Hepatocyte (in vitro differentiated cells): ENCODE measurements at regions not wholly inside any gene's neighbourhood (a gene's known extent, or its start where the extent isn't known, plus 50 kb on each side); places are given as distances from the start of the nearest gene placed in this dataset.
"Not testable (repeated sequence)": the region's sequence is repeated elsewhere in the genome, so short reads cannot be mapped to it uniquely, and the experiment has no call there.

ENCODE experiments used
- DNase-seq: peaks from one replicate; pipeline ENCODE4 v3.0.0-alpha.2; 2016; ENCODE audit warnings: low spot score
- H2AFZ ChIP-seq: fragments of 200-600 bp; sonication (generic); 2 replicates; pipeline ENCODE4 v1.6.0; 2016; ENCODE audit warnings: antibody characterized with exemption, mild to moderate bottlenecking
- H3K27ac ChIP-seq: fragments of 200-600 bp; sonication (generic); 2 replicates; pipeline ENCODE4 v1.5.1; 2016; ENCODE audit warnings: mild to moderate bottlenecking
- H3K27me3 ChIP-seq: fragments of 200-600 bp; sonication (generic); 2 replicates; pipeline ENCODE4 v1.6.1; 2016
- H3K36me3 ChIP-seq: fragments of 200-600 bp; sonication (generic); replicated peaks from 2 replicates; pipeline ENCODE4 v1.5.1; 2016; ENCODE audit warnings: low read depth; ENCODE audit not compliant: insufficient read depth
- H3K4me1 ChIP-seq: fragments of 200-600 bp; sonication (generic); 2 replicates; pipeline ENCODE4 v1.5.1; 2016; ENCODE audit warnings: mild to moderate bottlenecking, moderate library complexity; ENCODE audit not compliant: insufficient read depth
- H3K4me2 ChIP-seq: fragments of 200-600 bp; sonication (generic); 2 replicates; pipeline ENCODE4 v1.6.0; 2016
- H3K4me3 ChIP-seq: fragments of 200-600 bp; sonication (generic); 2 replicates; pipeline ENCODE4 v1.5.1; 2016; ENCODE audit warnings: mild to moderate bottlenecking
- H3K79me2 ChIP-seq: fragments of 200-600 bp; sonication (generic); 2 replicates; pipeline ENCODE4 v1.6.0; 2017; ENCODE audit warnings: mild to moderate bottlenecking
- H3K9me2 ChIP-seq: fragments of 200-600 bp; sonication (generic); replicated peaks from 2 replicates; pipeline ENCODE4 v1.6.0; 2017; ENCODE audit warnings: mild to moderate bottlenecking; ENCODE audit not compliant: insufficient read depth
- H3K9me3 ChIP-seq: fragments of 200-600 bp; sonication (generic); 2 replicates; pipeline ENCODE4 v1.5.1; 2016; ENCODE audit warnings: low read depth, mild to moderate bottlenecking
- H4K20me1 ChIP-seq: fragments of 200-600 bp; sonication (generic); 2 replicates; pipeline ENCODE4 v1.6.0; 2016; ENCODE audit warnings: mild to moderate bottlenecking; ENCODE audit not compliant: insufficient read depth, poor library complexity, severe bottlenecking
- EZH2 ChIP-seq: fragments of 200-600 bp; sonication (generic); IDR thresholded peaks from 2 replicates; pipeline ENCODE4 v1.6.1; 2016; ENCODE audit warnings: antibody characterized with exemption, mild to moderate bottlenecking, borderline replicate concordance
- EZH2phosphoT487 ChIP-seq: fragments of 200-600 bp; sonication (generic); IDR thresholded peaks from one replicate; pipeline ENCODE4 v1.6.1; 2018; ENCODE audit warnings: antibody characterized with exemption, mild to moderate bottlenecking, low read depth, moderate library complexity; ENCODE audit not compliant: unreplicated experiment, severe bottlenecking
- WGBS: methylation state at CpG from one replicate; pipeline ENCODE4 v1.1.6; 2016; ENCODE audit warnings: low lambda C conversion rate; ENCODE audit errors: missing lambda C conversion rate; 5-methylcytosine and 5-hydroxymethylcytosine counted together
- TF ChIP-seq, protein P1 (sequence below): fragments of 200-600 bp; sonication (generic); IDR thresholded peaks from 2 replicates; pipeline ENCODE4 v1.5.1; 2016; ENCODE audit warnings: antibody characterized with exemption, mild to moderate bottlenecking; ENCODE audit not compliant: poor library complexity

- TF ChIP-seq, protein P1, sequence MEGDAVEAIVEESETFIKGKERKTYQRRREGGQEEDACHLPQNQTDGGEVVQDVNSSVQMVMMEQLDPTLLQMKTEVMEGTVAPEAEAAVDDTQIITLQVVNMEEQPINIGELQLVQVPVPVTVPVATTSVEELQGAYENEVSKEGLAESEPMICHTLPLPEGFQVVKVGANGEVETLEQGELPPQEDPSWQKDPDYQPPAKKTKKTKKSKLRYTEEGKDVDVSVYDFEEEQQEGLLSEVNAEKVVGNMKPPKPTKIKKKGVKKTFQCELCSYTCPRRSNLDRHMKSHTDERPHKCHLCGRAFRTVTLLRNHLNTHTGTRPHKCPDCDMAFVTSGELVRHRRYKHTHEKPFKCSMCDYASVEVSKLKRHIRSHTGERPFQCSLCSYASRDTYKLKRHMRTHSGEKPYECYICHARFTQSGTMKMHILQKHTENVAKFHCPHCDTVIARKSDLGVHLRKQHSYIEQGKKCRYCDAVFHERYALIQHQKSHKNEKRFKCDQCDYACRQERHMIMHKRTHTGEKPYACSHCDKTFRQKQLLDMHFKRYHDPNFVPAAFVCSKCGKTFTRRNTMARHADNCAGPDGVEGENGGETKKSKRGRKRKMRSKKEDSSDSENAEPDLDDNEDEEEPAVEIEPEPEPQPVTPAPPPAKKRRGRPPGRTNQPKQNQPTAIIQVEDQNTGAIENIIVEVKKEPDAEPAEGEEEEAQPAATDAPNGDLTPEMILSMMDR = no peak
- TF ChIP-seq EZH2 (no peak), EZH2phosphoT487 (no peak)
- Histone ChIP-seq H3K4me3 (no peak overlapping the region), H3K27ac (peak overlapping the region; percentile 94), H3K36me3 (no peaks in the 10 kb centered on the region), H3K79me2 (no peaks in the 10 kb centered on the region), H4K20me1 (no peaks in the 10 kb centered on the region), H3K4me1 (peaks cover 79% of the 10 kb centered on the region), H3K9me2 (no peaks in the 10 kb centered on the region), H2AFZ (peak overlapping the region; percentile 13), H3K27me3 (no peaks in the 10 kb centered on the region), H3K4me2 (peak overlapping the region; percentile 68), H3K9me3 (no peaks in the 10 kb centered on the region)
- 53% methylated on average over 6 of the region's 6 CpGs for WGBS
- no peak for DNase-seq
Observed at GRCh38 chr20:53867741-53868351, 202.5 kb downstream of the BCAS1 start.

DNA sequence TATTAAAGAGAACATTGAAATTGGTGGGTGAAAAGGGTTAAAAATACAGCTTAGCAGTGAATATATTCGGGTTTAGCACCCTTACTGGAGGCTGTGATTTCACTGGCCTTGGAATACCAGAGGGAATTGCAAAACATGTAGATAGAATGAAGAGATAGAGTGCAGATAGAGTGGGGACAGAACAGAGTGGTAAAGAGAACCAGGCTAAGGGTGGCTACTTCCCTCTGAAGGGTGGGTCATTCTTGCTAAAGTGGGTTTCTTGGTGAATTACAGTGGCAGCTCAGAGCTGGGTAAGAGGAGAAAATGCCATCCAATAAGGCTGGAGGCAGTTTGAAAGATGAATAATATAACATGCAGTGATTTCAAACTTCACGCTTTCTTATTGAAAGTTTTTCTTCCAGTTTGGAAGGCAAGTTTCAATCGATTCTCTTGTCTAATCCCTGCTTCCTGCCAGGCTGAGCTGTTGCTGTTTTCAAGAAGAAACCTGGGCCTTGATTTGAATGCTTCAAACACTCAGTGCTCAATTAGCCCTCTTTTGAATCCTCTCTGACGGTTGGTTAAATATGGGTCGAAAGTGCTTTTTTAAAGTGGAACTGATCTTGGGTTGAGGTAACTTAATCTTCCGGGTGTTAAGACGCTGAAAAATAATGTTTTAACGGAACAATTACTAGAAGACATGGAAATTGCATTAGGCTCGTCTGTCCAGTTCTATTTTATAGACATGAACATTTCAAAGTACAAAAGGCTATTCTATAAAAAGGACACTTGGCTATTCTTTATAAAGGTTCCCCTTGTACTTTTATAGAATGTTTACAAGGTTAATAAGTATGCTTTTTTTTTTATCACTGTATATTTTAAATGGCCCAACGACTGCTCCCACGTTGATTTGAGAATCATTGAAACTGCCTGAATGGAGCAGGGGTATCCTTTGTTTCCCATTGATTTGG is 203.3 kb downstream of the BCAS1 start:
- TF ChIP-seq EZH2 = no peak
- TF ChIP-seq, protein P1 = no peak
- no peak for TF ChIP-seq EZH2phosphoT487
- DNase-seq = no peak
- Histone ChIP-seq H3K4me2 (peak overlapping the region; percentile 68), H3K36me3 (no peaks in the 10 kb centered on the region), H2AFZ (peak overlapping the region; percentile 13), H3K4me3 (no peak overlapping the region), H3K27ac (peak overlapping the region; percentile 94), H3K4me1 (peaks cover 74% of the 10 kb centered on the region), H3K9me2 (no peaks in the 10 kb centered on the region), H3K79me2 (no peaks in the 10 kb centered on the region), H3K9me3 (no peaks in the 10 kb centered on the region), H3K27me3 (no peaks in the 10 kb centered on the region), H4K20me1 (no peaks in the 10 kb centered on the region)
- 18% methylated on average over 11 of the region's 11 CpGs for WGBS

DNA sequence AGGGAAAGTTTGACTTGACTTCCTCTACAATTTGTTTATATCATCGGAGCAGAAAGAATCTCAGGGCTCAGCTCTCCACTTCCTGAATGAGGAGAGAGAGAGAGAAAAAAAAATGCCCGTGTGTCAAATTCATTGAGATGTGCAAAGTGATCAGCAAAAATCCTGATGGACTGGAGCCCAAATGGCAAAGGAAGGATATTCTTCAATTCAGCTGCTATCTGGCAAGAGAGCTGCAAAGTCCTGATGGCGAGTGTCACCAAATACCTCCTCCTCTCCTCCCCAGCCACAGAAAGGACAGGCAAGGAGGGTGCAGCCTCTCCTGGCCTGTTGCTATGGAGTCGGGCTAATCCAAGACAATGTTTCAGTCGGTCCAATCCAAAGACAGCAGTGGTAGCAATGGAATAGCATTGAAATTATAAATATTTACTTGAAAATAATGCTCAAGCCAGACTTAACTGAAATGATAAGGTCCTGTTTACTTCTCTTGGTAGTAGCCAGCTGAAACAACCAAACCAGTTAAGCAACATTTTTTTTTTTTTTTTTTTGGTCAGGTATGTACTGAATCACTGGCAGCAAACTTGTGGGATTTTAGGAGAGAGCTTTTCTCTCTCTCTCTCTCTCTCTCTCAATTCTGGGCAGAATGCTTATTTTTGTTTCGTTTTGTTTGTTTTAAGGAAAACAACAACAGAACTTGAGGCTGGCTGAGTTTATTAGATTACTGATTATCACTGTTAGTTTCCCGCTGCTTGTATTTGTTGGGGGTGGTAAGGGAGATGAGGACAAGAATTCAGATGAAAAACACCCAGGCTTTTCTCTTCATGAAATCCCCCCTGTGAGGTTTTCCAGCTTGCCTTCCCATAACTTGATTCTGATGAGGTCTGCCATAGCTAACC is 204.2 kb downstream of the BCAS1 start:
- H3K9me2 ChIP-seq = no peaks in the 10 kb centered on the region
- H3K9me3 ChIP-seq = no peaks in the 10 kb centered on the region
- no peaks in the 10 kb centered on the region for H3K36me3 ChIP-seq
- peak; percentile 61 for DNase-seq
- H2AFZ ChIP-seq = peak overlapping the region; percentile 13
- H3K27ac ChIP-seq = peak overlapping the region; percentile 94
- H4K20me1 ChIP-seq = no peaks in the 10 kb centered on the region
- WGBS = 9% methylated on average over 7 of the region's 7 CpGs
- H3K4me1 ChIP-seq = peaks cover 67% of the 10 kb centered on the region
- H3K27me3 ChIP-seq = no peaks in the 10 kb centered on the region
- no peaks in the 10 kb centered on the region for H3K79me2 ChIP-seq
- TF ChIP-seq EZH2phosphoT487 = no peak
- TF ChIP-seq, protein P1 = no peak
- TF ChIP-seq EZH2 = no peak
- H3K4me3 ChIP-seq = no peak overlapping the region
- H3K4me2 ChIP-seq = peak overlapping the region; percentile 68

GRCh38 chr20:53864765-53865683 is 205.4 kb downstream of the BCAS1 start:
- H3K27me3 ChIP-seq, H3K9me3 ChIP-seq, H3K36me3 ChIP-seq, H3K79me2 ChIP-seq, H3K9me2 ChIP-seq, H3K4me3 ChIP-seq, H4K20me1 ChIP-seq: not testable (repeated sequence)
- peak overlapping the region; percentile 2 for H2AFZ ChIP-seq
- H3K27ac ChIP-seq = peak overlapping the region; percentile 94
- peak overlapping the region; percentile 68 for H3K4me2 ChIP-seq
- WGBS = 52% methylated on average over 13 of the region's 13 CpGs
- peaks cover 57% of the 10 kb centered on the region for H3K4me1 ChIP-seq
- peak; percentile 15 for DNase-seq
